ENCODE measurements at regions not wholly inside any gene's neighbourhood (a gene's known extent, or its start where the extent isn't known, plus 50 kb on each side); places are given as distances from the start of the nearest gene placed in this dataset.

DNA sequence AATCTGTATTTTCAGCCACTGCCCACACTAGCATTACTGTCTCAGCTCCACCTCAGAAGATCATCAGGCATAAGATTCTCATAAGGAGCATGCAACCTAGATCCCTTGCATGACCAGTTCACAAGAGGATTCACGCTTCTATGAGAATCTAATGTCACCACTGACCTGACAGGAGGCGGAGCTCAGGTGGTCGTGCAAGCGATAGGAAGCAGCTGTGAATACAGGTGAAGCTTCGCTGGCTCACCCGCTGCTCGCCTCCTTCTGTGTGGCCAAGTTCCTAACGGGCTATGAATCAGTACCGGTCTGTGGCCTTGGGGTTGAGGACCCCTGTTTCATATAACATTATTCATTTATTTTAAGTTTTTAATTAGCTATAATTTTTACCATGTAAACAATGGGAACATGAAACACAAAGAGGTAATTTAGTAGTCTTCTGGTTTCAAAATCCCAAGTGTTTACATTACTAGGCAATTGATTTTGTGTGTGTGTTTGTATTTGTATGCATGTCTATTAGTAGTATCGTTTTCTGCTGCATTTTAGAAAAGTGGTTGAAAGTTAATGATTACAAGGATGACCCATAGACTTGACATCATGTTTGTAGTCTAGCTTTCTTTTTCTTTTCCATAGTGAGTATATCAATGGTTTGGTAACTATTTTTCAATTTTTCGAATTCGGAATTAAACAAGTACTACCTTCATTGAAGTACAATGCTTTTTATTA lies 159.4 kb downstream of the TENT4A start:
- DNase-seq: no peak

GRCh38 chr5:6873359-6873758 lies 160.1 kb downstream of the TENT4A start:
- no peak for DNase-seq

- no peak for DNase-seq
Observed at GRCh38 chr5:6875376-6875775, 162.1 kb downstream of the TENT4A start.

DNA sequence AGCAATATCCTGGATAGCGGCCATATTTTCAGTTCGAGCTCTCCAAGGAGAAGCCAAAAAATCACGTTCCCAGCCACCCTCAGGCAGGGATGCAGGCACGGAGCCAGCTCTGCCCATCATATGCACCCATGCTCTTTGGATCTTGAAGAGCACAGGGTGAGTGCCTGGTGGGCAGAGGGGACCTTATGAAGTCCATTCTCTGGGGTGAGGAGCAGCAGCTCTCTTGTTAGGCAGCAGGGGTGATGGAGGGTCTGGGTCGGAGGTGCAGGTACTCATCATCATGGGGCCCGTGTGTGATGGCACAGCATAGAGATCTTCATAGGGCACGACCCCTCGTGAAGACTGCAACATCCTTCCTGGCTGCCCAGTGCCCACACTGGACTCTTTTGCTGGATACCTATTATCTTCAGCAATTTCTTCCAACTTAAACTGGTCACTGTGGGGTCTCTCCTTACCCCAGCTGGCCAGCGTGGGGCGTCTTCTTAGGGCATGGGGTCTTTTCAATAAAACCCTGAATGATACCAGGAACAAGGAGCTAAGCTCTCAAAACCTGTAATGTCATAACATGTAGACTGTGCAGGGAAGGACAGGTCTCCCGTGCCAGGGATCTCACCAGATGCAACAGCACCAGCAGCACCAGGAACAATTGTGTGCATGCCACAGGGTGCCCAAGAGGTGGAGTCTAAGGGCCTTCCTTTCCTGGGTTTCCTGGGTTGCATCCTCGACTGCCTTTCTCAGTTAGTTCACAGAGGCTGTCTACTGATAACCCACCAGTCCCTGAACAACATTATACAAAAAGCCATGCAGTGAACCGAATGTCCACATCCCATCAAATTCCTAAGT lies 165.0 kb downstream of the TENT4A start:
- DNase-seq: no peak

- no peak for DNase-seq
Observed at GRCh38 chr5:6885581-6885980, 172.3 kb downstream of the TENT4A start.

- DNase-seq: peak; percentile 84
Observed at GRCh38 chr5:6886866-6887265, 173.6 kb downstream of the TENT4A start.

- no peak for DNase-seq
Observed at GRCh38 chr5:6889030-6889429, 175.8 kb downstream of the TENT4A start.

DNA sequence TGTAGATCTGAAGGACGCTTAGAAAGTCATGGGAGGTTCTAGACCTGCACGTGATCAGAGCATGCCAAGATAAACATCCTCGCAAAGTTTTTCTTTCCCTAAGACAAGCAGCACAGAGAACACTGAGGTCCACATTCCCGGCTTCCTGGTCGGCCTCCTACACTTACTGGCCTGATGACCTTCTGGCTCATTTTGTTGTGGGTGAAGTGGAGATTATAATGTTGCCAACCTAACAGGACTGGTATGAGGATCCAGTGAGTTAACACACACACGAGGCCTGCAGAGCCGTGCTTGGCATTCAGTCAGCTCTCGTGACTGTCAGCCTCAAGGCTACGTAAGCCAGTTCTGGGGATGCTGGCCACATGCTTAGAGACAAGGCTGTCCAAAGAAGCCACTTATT lies 186.0 kb downstream of the TENT4A start:
- no peak for DNase-seq

- no peak for DNase-seq
Observed at GRCh38 chr5:6900247-6901227, 187.3 kb downstream of the TENT4A start.

DNA sequence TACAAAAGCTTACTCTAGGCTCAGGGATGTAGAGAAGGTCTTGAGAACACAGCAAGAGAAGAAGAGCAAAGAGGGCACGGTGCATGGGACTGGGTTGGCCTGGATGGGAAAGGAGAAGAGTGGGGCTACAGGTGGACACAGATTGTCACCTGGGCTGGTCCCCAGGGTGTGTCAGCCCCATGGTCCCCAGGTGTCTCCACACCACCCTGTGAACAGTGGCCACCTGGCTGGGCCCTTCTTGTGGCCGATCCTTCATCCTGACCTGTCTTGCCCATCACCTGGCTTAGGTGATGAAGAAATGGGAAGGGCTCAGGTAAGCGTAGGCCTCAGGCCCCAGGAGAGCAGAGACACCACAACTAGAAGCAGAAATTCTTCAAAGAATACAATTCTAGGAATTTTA lies 188.9 kb downstream of the TENT4A start:
- no peak for DNase-seq

- DNase-seq: no peak
Observed at GRCh38 chr5:6902597-6902996, 189.4 kb downstream of the TENT4A start.

- no peak for DNase-seq
Observed at GRCh38 chr5:6903934-6904333, 190.7 kb downstream of the TENT4A start.

- DNase-seq: no peak
Observed at GRCh38 chr5:6904860-6905259, 191.6 kb downstream of the TENT4A start.

DNA sequence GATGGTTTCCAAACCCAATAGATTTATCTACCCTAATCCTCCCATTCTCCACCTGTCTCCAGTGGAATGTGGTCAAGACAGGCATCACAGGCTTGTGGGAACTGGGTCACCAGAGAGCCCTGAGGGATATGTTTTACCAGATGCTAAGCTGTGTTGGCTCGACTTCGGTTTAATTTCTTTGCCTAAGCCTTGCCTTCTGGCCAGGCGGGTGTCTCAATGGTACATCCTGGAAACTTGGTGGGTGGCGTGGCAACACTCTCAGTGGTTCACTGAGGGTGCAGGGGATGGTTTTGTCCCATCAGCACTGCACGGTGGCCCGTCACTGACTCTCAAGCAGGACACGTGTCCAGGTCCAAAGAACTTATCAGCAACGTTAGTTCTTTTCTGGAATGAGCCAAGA lies 192.2 kb downstream of the TENT4A start:
- DNase-seq: no peak

DNA sequence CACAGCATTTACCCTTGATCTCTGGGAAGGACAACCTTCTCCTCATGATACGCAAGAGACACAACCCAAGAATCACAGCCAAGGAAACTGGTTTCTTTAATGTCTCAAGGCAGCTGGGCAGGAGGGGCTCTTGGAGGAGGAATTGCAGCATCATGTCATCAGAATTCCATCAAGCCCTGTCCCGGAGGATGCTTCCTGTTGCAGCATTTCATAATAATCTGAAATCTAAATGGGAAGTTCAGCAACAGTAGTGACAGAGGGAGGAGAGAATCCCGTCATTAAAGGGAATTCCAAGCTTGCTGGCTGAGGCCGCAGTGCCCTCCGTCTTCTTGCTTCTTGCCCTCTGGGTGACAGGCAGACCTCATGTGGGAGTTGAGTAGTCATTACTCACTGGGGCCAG lies 192.7 kb downstream of the TENT4A start:
- DNase-seq: no peak

DNA sequence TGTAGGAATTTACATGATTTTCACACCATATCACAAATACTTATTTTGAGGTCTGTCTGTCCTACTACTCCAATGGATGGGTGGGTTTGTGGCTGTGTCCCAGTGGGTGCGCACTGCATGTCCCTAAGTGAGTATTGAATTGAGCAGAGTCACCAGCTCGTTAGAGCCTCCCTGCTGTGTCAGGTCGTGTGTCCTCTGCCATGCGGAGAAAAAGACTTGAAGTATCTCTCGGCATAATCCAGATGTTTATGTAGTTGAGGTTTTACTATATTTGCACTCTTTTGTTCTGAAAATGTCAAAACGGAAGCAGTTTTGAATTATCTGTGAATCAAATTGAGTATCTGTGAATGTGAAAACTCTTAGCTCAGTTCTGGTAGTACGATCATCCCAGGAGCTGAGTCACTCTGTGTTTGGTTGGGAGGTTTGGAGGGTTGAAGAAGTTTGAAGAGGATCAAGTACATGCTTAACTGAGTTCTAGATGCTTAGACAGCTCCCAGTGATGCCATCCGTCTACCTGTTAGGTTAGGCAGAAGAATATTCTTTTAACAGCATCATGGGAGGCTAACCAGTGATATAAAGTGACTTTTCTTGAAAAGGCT lies 194.2 kb downstream of the TENT4A start:
- DNase-seq: no peak

GRCh38 chr5:6909901-6910300 lies 196.7 kb downstream of the TENT4A start:
- no peak for DNase-seq

DNA sequence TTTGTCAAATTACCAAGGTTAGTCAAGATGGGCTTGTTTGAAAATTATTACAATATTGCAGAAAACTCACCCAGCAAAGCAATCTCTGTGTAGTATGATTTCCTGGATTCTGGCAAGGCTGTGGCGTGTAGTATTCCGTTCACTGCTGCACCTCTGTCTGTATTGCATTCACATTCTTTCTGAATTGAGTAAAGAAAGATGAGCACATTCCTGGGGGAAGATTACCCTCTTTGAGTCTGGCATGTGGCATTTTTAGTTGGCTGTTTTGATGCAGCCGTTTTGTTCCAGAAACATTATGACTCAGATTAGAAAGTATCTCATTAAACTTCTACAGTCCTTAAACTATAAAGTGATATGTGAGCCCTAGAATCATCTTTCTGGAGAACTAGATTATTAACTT lies 197.7 kb downstream of the TENT4A start:
- DNase-seq: no peak

- DNase-seq: no peak
Observed at GRCh38 chr5:6914347-6914746, 201.1 kb downstream of the TENT4A start.

DNA sequence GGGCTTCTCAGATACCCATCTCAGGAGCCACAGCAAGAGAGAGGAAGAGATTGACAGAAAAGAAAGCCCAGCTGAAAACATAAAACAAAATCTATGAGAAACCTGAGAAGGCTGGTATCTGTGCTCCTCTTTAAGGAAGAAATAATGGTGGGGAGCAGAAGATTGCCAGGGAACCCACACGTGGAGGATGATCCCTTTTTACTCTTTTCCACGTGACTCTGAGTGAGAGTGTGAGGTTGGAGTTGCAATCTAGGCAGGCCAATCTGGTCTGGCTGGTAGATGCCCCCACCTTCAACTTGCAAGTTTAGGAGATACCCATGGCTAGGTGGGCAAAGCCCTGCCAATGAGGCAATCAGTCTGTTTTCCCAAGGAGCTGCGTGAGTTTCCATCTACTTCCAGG lies 202.3 kb downstream of the TENT4A start:
- no peak for DNase-seq

GRCh38 chr5:6918255-6918654 lies 205.0 kb downstream of the TENT4A start:
- no peak for DNase-seq

GRCh38 chr5:6920628-6921256 lies 207.5 kb downstream of the TENT4A start:
- DNase-seq: no peak

Data from MV-4-11 (cell line).